HG03571 (cell line): ENCODE measurements at regions not wholly inside any gene's neighbourhood (a gene's known extent, or its start where the extent isn't known, plus 50 kb on each side); places are given as distances from the start of the nearest gene placed in this dataset.

Source experiments
- ATAC-seq: cut with Tn5 transposase; IDR thresholded peaks from one replicate; pipeline ENCODE4 v1.9.1; 2021; ENCODE audit not compliant: unreplicated experiment

DNA sequence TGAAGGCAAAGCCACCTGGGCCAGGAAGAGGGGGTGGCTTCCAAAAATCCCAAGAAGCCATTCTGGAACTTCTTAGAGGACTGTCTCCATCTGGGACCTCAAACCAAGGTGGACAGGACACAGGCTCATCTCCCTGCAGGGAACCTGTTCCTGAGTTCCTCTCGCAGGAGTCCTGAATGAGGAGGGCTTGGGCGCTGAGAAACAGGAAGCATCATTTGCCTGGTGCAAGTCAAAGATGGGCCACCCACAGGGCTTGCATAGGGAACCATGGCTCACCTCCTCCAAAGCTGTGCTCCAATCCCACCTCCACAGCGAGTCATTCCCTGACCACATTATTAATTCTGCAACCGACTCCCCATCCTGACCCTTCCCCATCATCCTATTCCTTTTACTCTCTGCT, 55.0 kb upstream of the RPL38 start:
- no peak for ATAC-seq

DNA sequence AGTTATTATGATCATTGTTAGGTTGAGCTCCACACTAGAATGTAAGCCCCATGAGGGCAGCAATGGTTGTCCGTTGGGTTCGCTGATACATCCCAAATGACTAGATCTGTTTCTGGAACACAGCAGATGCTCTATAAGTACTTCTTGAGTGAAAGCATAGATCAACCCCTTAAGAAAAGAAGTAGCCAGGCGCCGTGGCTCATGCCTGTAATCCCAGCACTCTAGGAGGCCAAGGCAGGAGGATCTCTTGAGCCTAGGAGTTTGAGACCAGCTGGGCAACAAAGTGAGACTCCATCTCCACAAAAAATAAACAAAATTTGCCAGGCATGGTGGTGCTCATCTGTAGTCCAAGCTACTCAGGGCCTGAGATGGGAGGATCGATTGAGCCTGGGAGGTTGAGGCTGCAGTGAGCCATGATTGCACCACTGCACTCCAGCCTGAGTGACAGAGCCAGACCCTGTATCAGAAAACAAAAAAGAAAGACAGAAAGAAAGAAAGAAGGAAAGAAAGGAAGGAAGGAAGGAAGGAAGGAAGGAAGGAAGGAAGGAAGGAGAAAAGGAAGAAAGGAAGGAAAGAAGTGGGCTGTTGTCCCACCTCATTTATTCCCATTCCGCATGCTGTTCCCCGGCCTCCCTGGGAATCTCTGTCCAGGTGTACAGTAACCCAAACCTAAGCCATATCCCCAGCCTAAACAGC, 54.4 kb upstream of the RPL38 start:
- ATAC-seq, result no peak

DNA sequence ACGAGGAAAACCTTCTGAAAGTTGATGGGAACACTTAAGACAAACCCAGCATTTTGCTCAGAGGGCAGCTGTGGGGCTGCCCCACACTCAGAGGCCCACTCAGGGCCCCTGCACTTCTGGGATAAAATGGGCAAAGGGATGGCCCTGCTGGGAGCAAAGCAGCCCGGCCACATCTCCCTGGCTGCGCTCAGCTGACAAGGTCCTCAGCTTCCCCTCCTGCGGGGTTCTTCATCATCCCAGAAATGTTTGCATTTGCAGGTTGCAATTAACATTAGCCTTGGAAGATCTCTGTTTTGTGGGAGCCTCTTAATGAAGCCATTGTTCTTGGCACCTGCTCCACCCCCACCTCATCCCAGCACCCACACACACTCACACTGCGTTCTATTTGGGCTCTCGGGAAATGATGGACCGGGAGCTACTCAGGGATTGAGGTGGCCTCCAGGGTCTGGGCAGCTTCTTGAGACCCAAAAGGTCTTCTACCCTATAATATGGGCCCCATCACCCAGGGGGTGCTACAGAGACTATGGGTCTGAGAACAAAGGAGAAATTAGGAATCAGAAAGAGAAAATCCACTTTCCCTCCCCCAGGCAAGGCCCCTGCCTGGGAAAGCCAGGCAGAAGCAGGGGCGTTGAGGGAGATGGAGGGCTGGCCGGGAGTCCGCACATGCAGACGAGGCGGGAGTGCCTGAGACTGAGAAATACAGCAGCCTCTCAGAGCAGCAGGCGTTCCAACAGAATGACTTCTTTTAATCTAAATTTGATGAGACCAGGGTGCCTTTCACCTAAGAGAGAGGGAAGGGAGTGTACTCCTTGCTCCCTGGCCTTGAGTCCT, 53.7 kb upstream of the RPL38 start:
- ATAC-seq, result no peak

DNA sequence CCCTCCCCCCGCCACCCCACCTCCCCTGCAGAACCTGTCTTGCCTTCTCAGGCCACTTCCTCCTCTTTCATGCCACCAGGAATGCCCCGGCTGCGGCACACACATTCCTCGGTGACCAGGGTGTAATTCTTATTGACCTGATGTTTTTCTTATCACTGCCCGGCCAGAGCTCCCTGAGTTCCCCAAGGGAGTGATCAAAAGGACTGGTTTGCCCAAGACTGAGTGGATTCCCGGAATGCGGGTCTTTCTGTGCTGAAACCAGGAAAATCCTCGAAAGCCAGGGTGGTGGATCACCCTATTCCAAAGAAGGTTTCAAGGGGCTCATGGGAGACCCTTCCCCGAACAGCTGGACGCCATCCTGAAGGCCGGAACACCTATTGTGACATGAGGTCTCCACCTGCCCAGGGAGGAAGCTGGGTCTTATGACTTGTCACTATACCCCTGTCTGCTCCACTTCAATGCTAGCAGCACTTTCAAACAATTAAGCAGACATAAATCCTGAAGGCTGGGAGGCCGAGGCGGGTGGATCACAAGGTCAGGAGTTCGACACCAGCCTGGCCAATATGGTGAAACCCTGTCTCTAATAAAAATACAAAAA, 53.0 kb upstream of the RPL38 start:
- no peak for ATAC-seq

DNA sequence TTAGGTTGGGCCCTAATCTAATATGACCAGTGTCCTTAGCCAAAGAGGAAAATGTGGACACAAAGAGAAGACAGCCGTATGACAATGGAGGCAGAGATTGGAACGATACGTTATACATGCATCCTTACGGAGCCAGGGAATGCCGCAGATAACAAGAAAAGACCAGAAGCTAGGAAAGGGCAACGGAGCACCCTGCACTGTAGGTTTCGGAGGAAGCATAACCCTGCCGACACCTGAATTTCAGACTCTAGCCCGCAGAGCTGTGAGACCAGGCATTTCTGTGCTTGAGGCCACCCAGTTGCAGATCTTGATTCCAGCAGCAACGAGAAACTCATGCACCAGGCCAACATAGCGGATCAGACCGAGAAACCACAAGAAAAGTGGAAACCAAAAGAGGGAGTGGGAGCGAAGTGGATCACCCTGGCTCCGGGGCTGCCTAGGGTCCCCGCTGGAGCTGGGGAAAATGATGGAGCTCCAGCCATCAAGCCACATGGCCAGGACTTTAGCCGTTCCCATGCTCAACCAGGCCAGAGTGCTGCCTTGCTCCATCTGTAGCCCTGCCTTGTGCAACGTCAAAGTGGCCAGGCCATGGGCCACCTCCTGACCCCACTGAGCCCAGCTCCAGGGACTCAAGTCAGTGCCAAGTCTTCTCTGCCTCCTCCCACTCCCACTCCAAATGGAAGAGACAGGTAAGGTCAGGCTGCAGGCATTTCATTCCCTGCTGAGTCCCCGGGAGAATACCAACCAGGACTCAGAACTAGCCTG, 51.7 kb upstream of the RPL38 start:
- ATAC-seq, result no peak

DNA sequence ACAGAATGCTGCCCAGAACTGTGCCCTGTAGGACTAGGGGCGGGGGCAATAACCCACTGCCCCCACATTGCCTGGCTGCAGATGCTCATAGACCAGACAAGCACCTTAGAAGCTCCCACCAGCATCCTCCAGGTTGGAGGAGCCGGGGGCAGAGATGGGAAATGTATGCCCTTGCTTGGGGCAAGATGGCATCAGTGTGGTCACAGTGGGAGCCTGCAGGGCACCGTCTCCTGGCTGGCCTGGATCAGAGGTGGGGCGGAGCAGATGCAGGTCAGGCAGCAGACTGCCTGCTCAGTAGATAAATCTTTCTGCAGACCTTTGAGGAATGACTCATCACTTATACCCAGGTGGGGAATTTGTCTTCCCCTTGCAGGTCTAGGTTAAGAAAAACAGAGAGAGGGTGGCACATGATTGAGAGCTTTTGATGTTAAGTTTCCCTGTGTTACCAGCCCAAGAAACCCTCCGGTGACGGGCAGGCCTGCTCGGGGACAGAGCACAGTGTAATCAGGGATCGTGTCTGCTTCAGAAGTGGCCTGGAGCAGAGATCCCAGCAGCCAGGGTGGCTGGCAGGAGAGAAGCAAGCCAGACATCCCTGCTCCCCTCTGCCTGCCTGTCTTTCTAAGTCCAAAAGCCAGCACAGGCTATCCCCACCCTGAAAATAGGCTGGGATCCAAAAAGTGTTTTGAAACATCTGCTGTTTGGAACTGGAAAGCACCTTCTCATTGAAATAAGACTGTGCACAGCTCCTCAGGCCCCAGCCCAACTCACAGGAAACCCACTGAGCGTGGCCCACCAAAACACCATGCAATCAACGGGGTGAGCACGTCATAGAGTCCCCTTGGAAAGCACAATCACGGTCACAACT, 50.7 kb upstream of the RPL38 start:
- ATAC-seq, result no peak

DNA sequence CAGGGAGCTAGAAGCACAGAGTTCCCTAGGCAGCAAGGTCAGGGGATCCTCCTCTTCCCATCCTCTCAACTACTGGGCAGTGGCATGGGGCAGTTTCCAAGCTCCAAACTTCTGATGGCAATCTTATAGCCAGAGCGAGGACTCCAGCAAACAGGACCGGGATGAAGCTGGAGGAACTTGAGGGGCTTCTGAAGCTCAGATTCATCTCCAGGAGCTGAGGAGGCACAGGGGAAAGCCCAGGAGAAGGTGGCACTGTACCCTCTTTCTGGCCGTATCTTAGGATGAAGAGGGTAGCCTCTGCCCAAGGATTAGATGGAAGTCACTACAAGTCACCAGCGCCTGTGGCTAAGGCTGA, 50.0 kb upstream of the RPL38 start:
- no peak for ATAC-seq
